H1 (cell line): ENCODE measurements at regions not wholly inside any gene's neighbourhood (a gene's known extent, or its start where the extent isn't known, plus 50 kb on each side); places are given as distances from the start of the nearest gene placed in this dataset.

Experiments used
- CTCF ChIA-PET: fragments of 300-600 bp; sonication (Branson Sonifier 250); formaldehyde crosslinking; loops from one replicate; lab custom pipeline; 2021; ENCODE audit not compliant: partially characterized antibody; lab: Charles Lee
- POLR2A ChIA-PET: fragments of 300-600 bp; sonication (Branson Sonifier 250); formaldehyde crosslinking; loops from one replicate; lab custom pipeline; 2021; ENCODE audit warnings: inconsistent platforms; ENCODE audit not compliant: partially characterized antibody; lab: Charles Lee
- DNase-seq, 2 experiments: peaks; one replicate each; pipeline versions ENCODE4 v3.0.0 to v3.0.0-alpha.2; 2010 to 2022; ENCODE audit warnings: low spot score in 2 of 2, low read depth in 1 of 2, mixed read lengths in 1 of 2
- FAIRE-seq: peaks from 2 replicates; lab custom pipeline; 2011; peaks lifted over from hg19 to GRCh38; lab: Jason Lieb, UNC
- H2AFZ ChIP-seq: 2 replicates; pipeline ENCODE4 v1.8.1; 2012; ENCODE audit warnings: low read length, inconsistent platforms
- H2AK5ac ChIP-seq: 2 replicates; pipeline ENCODE4 v1.6.1; 2013; ENCODE audit warnings: low read depth, low read length
- H2BK120ac ChIP-seq: replicated peaks from 2 replicates; pipeline ENCODE3; 2013; ENCODE audit warnings: low read depth, low read length, inconsistent platforms
- H2BK12ac ChIP-seq: 2 replicates; pipeline ENCODE4 v1.6.1; 2013; ENCODE audit warnings: low read depth, low read length
- H2BK15ac ChIP-seq: 2 replicates; pipeline ENCODE4 v1.6.1; 2013; ENCODE audit warnings: low read length
- H2BK20ac ChIP-seq: 2 replicates; pipeline ENCODE4 v1.6.1; 2013; ENCODE audit warnings: low read length
- H2BK5ac ChIP-seq: 2 replicates; pipeline ENCODE4 v1.6.1; 2013; ENCODE audit warnings: low read depth, low read length
- H3K14ac ChIP-seq: 2 replicates; pipeline ENCODE4 v1.6.1; 2013; ENCODE audit warnings: inconsistent platforms; ENCODE audit not compliant: insufficient read length
- H3K18ac ChIP-seq: 2 replicates; pipeline ENCODE4 v1.6.1; 2013; ENCODE audit warnings: low read length; ENCODE audit errors: extremely low read depth
- H3K23ac ChIP-seq: 2 replicates; pipeline ENCODE4 v1.6.1; 2013; ENCODE audit warnings: inconsistent platforms; ENCODE audit not compliant: insufficient read length
- H3K23me2 ChIP-seq: 2 replicates; pipeline ENCODE4 v1.6.1; 2013; ENCODE audit warnings: low read depth, low read length
- H3K27ac ChIP-seq: 2 replicates; pipeline ENCODE4 v1.6.1; 2011; ENCODE audit warnings: low read depth, low read length, inconsistent platforms
- H3K27me3 ChIP-seq, 4 experiments: replicated peaks in 1 of 4; 1 replicate in 1 of 4; 2 replicates in 3 of 4; pipeline versions ENCODE4 v1.6.1 to v1.8.1; 2011 to 2013; ENCODE audit warnings: low read length in 3 of 4, mild to moderate bottlenecking in 3 of 4, inconsistent platforms in 2 of 4, mixed read lengths in 2 of 4, moderate library complexity in 1 of 4; ENCODE audit not compliant: control insufficient read depth in 3 of 4, insufficient read depth in 3 of 4; ENCODE audit errors: extremely low read depth in 1 of 4
- H3K36me3 ChIP-seq, 4 experiments: 2 replicates each; pipeline versions ENCODE4 v1.6.1 to v1.8.1; 2011 to 2013; ENCODE audit warnings: mild to moderate bottlenecking in 4 of 4, low read length in 3 of 4, moderate library complexity in 2 of 4, control low read depth in 1 of 4, inconsistent platforms in 1 of 4; ENCODE audit not compliant: insufficient read depth in 4 of 4, control insufficient read depth in 2 of 4
- H3K4ac ChIP-seq: replicated peaks from 2 replicates; pipeline ENCODE3; 2013; ENCODE audit warnings: low read length, low read depth, mixed read lengths, inconsistent platforms; ENCODE audit not compliant: insufficient read length
- H3K4me1 ChIP-seq, 4 experiments: replicated peaks in 1 of 4; 1 replicate in 1 of 4; 2 replicates in 3 of 4; pipeline versions ENCODE4 v1.6.1 to v1.8.1; 2011 to 2013; ENCODE audit warnings: low read length in 3 of 4, inconsistent platforms in 2 of 4, mixed read lengths in 1 of 4; ENCODE audit not compliant: insufficient read depth in 4 of 4, control insufficient read depth in 3 of 4
- H3K4me2 ChIP-seq, 2 experiments: 2 replicates each; pipeline versions ENCODE4 v1.6.1 to v1.8.1; 2011 to 2013; ENCODE audit warnings: low read depth in 2 of 2, low read length in 2 of 2, control low read depth in 1 of 2, inconsistent platforms in 1 of 2, mild to moderate bottlenecking in 1 of 2; ENCODE audit not compliant: insufficient read depth in 1 of 2
- H3K4me3 ChIP-seq, 4 experiments: fragments of 200-600, 300-600 bp in 1 of 4; sonication (generic), shearing (Covaris generic), sonication (Bioruptor Twin) in 1 of 4; 2 replicates each; pipeline versions ENCODE4 v1.5.1 to v1.8.1; 2011 to 2016; ENCODE audit warnings: low read length in 4 of 4, low read depth in 3 of 4, control low read depth in 2 of 4, inconsistent platforms in 2 of 4, mild to moderate bottlenecking in 2 of 4, mixed read lengths in 1 of 4, moderate library complexity in 1 of 4; ENCODE audit not compliant: insufficient read depth in 2 of 4; ENCODE audit errors: extremely low read depth in 1 of 4
- H3K56ac ChIP-seq: replicated peaks from 2 replicates; pipeline ENCODE3; 2013; ENCODE audit warnings: low read depth, mild to moderate bottlenecking, mixed read lengths, low read length, inconsistent platforms; ENCODE audit not compliant: insufficient read length
- H3K79me1 ChIP-seq: 2 replicates; pipeline ENCODE4 v1.6.1; 2013; ENCODE audit warnings: low read depth, low read length, control low read depth
- H3K79me2 ChIP-seq, 2 experiments: 2 replicates each; pipeline versions ENCODE4 v1.6.1 to v1.8.1; 2012 to 2013; ENCODE audit warnings: low read length in 2 of 2, mild to moderate bottlenecking in 2 of 2, inconsistent platforms in 1 of 2; ENCODE audit not compliant: insufficient read depth in 2 of 2, control insufficient read depth in 1 of 2
- H3K9ac ChIP-seq, 4 experiments: replicated peaks in 1 of 4; 1 replicate in 1 of 4; 2 replicates in 3 of 4; pipeline versions ENCODE4 v1.6.1 to v1.8.1; 2011 to 2013; ENCODE audit warnings: low read depth in 3 of 4, low read length in 3 of 4, control low read depth in 2 of 4, mild to moderate bottlenecking in 2 of 4, moderate library complexity in 2 of 4, inconsistent platforms in 1 of 4; ENCODE audit errors: extremely low read depth in 1 of 4
- H3K9me3 ChIP-seq, 2 experiments: 2 replicates each; pipeline versions ENCODE4 v1.6.1 to v1.8.1; 2012 to 2013; ENCODE audit warnings: mild to moderate bottlenecking in 2 of 2, moderate library complexity in 2 of 2, control low read depth in 1 of 2, inconsistent platforms in 1 of 2, low read depth in 1 of 2, low read length in 1 of 2, mixed read lengths in 1 of 2; ENCODE audit not compliant: insufficient read depth in 2 of 2
- H4K20me1 ChIP-seq, 2 experiments: replicated peaks in 1 of 2; 2 replicates each; pipeline versions ENCODE3 to v1.8.1; 2011 to 2013; ENCODE audit warnings: inconsistent platforms in 2 of 2, low read length in 2 of 2, mild to moderate bottlenecking in 1 of 2; ENCODE audit not compliant: insufficient read depth in 2 of 2, control insufficient read depth in 1 of 2
- H4K5ac ChIP-seq: 2 replicates; pipeline ENCODE4 v1.6.1; 2013; ENCODE audit warnings: low read length, low read depth, mixed read lengths, inconsistent platforms; ENCODE audit not compliant: insufficient read length
- H4K8ac ChIP-seq: 2 replicates; pipeline ENCODE4 v1.8.0; 2013; ENCODE audit warnings: mild to moderate bottlenecking, moderate library complexity, low read length, inconsistent platforms; ENCODE audit not compliant: insufficient read depth; ENCODE audit errors: extremely low read depth
- H4K91ac ChIP-seq: replicated peaks from 2 replicates; pipeline ENCODE3; 2013; ENCODE audit warnings: low read length, mixed read lengths, inconsistent platforms; ENCODE audit not compliant: insufficient read length
- ATF2 ChIP-seq: IDR thresholded peaks from 2 replicates; pipeline ENCODE4 v1.6.1; 2012; ENCODE audit warnings: low read length, inconsistent platforms
- CEBPB ChIP-seq: IDR thresholded peaks from 2 replicates; pipeline ENCODE4 v1.6.1; 2012; ENCODE audit warnings: low read depth, low read length
- CTCF ChIP-seq, 3 experiments: IDR thresholded peaks; 1 replicate in 2 of 3; 2 replicates in 1 of 3; pipeline versions ENCODE4 v1.5.1 to v1.6.1; 2011; ENCODE audit warnings: low read length in 3 of 3, mild to moderate bottlenecking in 3 of 3, inconsistent platforms in 2 of 3, low read depth in 1 of 3, moderate library complexity in 1 of 3; ENCODE audit not compliant: insufficient read depth in 1 of 3; ENCODE audit errors: control extremely low read depth in 1 of 3
- MAX ChIP-seq: IDR thresholded peaks from 2 replicates; pipeline ENCODE4 v1.6.1; 2012; ENCODE audit warnings: inconsistent platforms
- TAF7 ChIP-seq: optimal IDR thresholded peaks from 2 replicates; pipeline ENCODE3; 2011; ENCODE audit warnings: low read depth, mild to moderate bottlenecking, inconsistent platforms, low read length, moderate library complexity, borderline replicate concordance
- TEAD4 ChIP-seq: IDR thresholded peaks from 2 replicates; pipeline ENCODE4 v1.6.1; 2012; ENCODE audit warnings: low read depth, low read length, inconsistent platforms, mixed read lengths
- WGBS, 2 experiments: shearing (Covaris generic) in 1 of 2; methylation state at CpG; one replicate each; pipeline versions ENCODE4 v1.1.6 to v1.1.7; 2013 to 2015; ENCODE audit warnings: low lambda C conversion rate in 2 of 2, mixed read lengths in 2 of 2, inconsistent platforms in 1 of 2, low coverage in 1 of 2, missing lambda C conversion rate in 1 of 2; ENCODE audit not compliant: insufficient replicate concordance in 2 of 2, insufficient coverage in 1 of 2, insufficient read length in 1 of 2; ENCODE audit errors: extremely low coverage in 1 of 2, missing lambda C conversion rate in 1 of 2; 5-methylcytosine and 5-hydroxymethylcytosine counted together

GRCh38 chr11:90669094-90669493 is 446.2 kb upstream of the CHORDC1 start:
- no peak overlapping the region for H3K4ac ChIP-seq
- no peaks in the 10 kb centered on the region for H3K36me3 ChIP-seq
- no peak overlapping the region for H3K23ac ChIP-seq
- H3K4me1 ChIP-seq, result no peaks in the 10 kb centered on the region
- no peaks in the 10 kb centered on the region for H3K23me2 ChIP-seq
- H3K18ac ChIP-seq, result no peak overlapping the region
- no peak overlapping the region for H4K8ac ChIP-seq
- no peak overlapping the region for H3K56ac ChIP-seq
- no peaks in the 10 kb centered on the region for H4K20me1 ChIP-seq
- 95% methylated on average over 2 of the region's 2 CpGs; no CpG with 5 or more reads in 1 of the 2 experiments for WGBS, 2 experiments
- H3K4me3 ChIP-seq, result no peak overlapping the region
- no peak overlapping the region for H3K4me2 ChIP-seq
- no peaks in the 10 kb centered on the region for H3K79me2 ChIP-seq
- H2BK12ac ChIP-seq, result no peak overlapping the region
- FAIRE-seq (no peak), DNase-seq (no peak)
- H2AK5ac ChIP-seq, result no peak overlapping the region
- H2BK5ac ChIP-seq, result no peak overlapping the region
- no peaks in the 10 kb centered on the region for H3K9me3 ChIP-seq
- H2BK120ac ChIP-seq, result no peak overlapping the region
- ChIA-PET POLR2A (no interaction called here), CTCF (no interaction called here)
- H2BK15ac ChIP-seq, result no peak overlapping the region
- no peak overlapping the region for H3K9ac ChIP-seq
- no peaks in the 10 kb centered on the region for H3K27me3 ChIP-seq
- H3K14ac ChIP-seq, result no peak overlapping the region
- no peak overlapping the region for H4K5ac ChIP-seq
- H3K79me1 ChIP-seq, result no peaks in the 10 kb centered on the region
- no peak overlapping the region for H2AFZ ChIP-seq
- no peak overlapping the region for H3K27ac ChIP-seq
- no peak overlapping the region for H2BK20ac ChIP-seq
- H4K91ac ChIP-seq, result no peak overlapping the region
- TF ChIP-seq CTCF (IDR thresholded peaks at IDR 0.05; ENCODE audit: control extremely low read depth in 1 of 3, insufficient read depth in 1 of 3, low read depth in 1 of 3, low read length in 3 of 3) (no peak), TAF7 (no peak), MAX (no peak), CEBPB (no peak), TEAD4 (no peak), ATF2 (no peak)
